HCT116 (cell line): ENCODE measurements at regions not wholly inside any gene's neighbourhood (a gene's known extent, or its start where the extent isn't known, plus 50 kb on each side); places are given as distances from the start of the nearest gene placed in this dataset.
A peak's percentile ranks its signal among the peaks of the same experiment; 100 is the strongest.

ENCODE experiments used
- ATAC-seq: fragments of 200-7000 bp; cut with Tn5 transposase; 2 replicates; pipeline ENCODE4 v1.9.1; 2020; ENCODE audit warnings: mild to moderate bottlenecking, moderate library complexity
- BruUV-seq: library from RNA; stranded (reverse); fragments of 400-500 nt; replicated peaks from 2 replicates; lab custom pipeline; 2021; lab: Mats Ljungman, UMichigan
- CTCF ChIA-PET: fragments of 300-600 bp; sonication (Branson Sonifier 250); formaldehyde crosslinking; loops from one replicate; lab custom pipeline; 2021; ENCODE audit warnings: antibody characterized with exemption; lab: Charles Lee
- POLR2A ChIA-PET: fragments of 300-600, 350-600 bp; sonication (Branson Sonifier 250); formaldehyde crosslinking; loops from one replicate; lab custom pipeline; 2021; ENCODE audit warnings: antibody characterized with exemption; lab: Charles Lee
- RAD21 ChIA-PET, 2 experiments: fragments of 300-600 bp; sonication (Branson Sonifier 250); formaldehyde crosslinking; loops; one replicate each; lab custom pipeline; 2023; ENCODE audit warnings: low total read pairs in 2 of 2; ENCODE audit not compliant: uncharacterized antibody in 2 of 2, unreplicated experiment in 2 of 2, low non-redundant PET in 1 of 2; lab: Charles Lee
- DNase-seq: peaks from one replicate; pipeline ENCODE4 v3.0.0-alpha.2; 2010; ENCODE audit warnings: low read depth, low spot score
- H2AFZ ChIP-seq: fragments of 200-600 bp; shearing (Covaris generic), sonication (generic); 2 replicates; pipeline ENCODE4 v1.6.1; 2017; ENCODE audit warnings: low read depth, mixed run types, mixed read lengths, antibody characterized with exemption, low read length; ENCODE audit not compliant: poor library complexity, severe bottlenecking
- H3K27ac ChIP-seq: 2 replicates; pipeline ENCODE4 v1.5.1; 2012; ENCODE audit warnings: low read depth, low read length
- H3K27me3 ChIP-seq: fragments of 200-600 bp; sonication (generic); 2 replicates; pipeline ENCODE4 v1.6.1; 2016; ENCODE audit warnings: mixed run types, low read length, mixed read lengths; ENCODE audit not compliant: insufficient read depth
- H3K36me3 ChIP-seq, 2 experiments: fragments of 200-500 bp in 1 of 2; fragments of 200-600 bp in 1 of 2; sonication (Bioruptor generic) in 1 of 2; sonication (generic) in 1 of 2; 2 replicates each; pipeline versions ENCODE4 v1.5.1 to v1.6.1; 2014 to 2016; ENCODE audit warnings: low read length in 2 of 2, inconsistent platforms in 1 of 2, mixed read lengths in 1 of 2, mixed run types in 1 of 2; ENCODE audit not compliant: insufficient read depth in 2 of 2, control insufficient read depth in 1 of 2
- H3K4me1 ChIP-seq, 2 experiments: fragments of 200-600 bp in 1 of 2; sonication (generic) in 1 of 2; 2 replicates each; pipeline versions ENCODE4 v1.5.1 to v1.6.1; 2012 to 2017; ENCODE audit warnings: low read length in 2 of 2, inconsistent platforms in 1 of 2, mild to moderate bottlenecking in 1 of 2, mixed read lengths in 1 of 2, mixed run types in 1 of 2, moderate library complexity in 1 of 2; ENCODE audit not compliant: insufficient read depth in 2 of 2, control insufficient read depth in 1 of 2
- H3K4me2 ChIP-seq: fragments of 200-600 bp; sonication (generic); 2 replicates; pipeline ENCODE4 v1.6.1; 2017; ENCODE audit warnings: mixed run types, low read length, mixed read lengths
- H3K4me3 ChIP-seq, 2 experiments: fragments of 200-600 bp in 1 of 2; sonication (generic) in 1 of 2; replicated peaks in 1 of 2; 2 replicates each; pipeline ENCODE4 v1.5.1; 2011 to 2016; ENCODE audit warnings: low read length in 2 of 2, control low read depth in 1 of 2, low read depth in 1 of 2, mild to moderate bottlenecking in 1 of 2, mixed read lengths in 1 of 2, mixed run types in 1 of 2
- H3K79me2 ChIP-seq: fragments of 200-600 bp; sonication (generic); 2 replicates; pipeline ENCODE4 v1.6.1; 2017; ENCODE audit warnings: mild to moderate bottlenecking, mixed run types, low read length, moderate library complexity, mixed read lengths; ENCODE audit not compliant: insufficient read depth
- H3K9ac ChIP-seq: fragments of 200-600 bp; sonication (generic); 2 replicates; pipeline ENCODE4 v1.6.1; 2016; ENCODE audit warnings: low read length, mixed read lengths
- H3K9me2 ChIP-seq: fragments of 200-600 bp; sonication (generic), shearing (Covaris generic); 2 replicates; pipeline ENCODE4 v1.6.1; 2017; ENCODE audit warnings: mixed run types, mild to moderate bottlenecking, moderate library complexity; ENCODE audit not compliant: insufficient read depth
- H3K9me3 ChIP-seq, 2 experiments: fragments of 200-500 bp in 1 of 2; fragments of 200-600 bp in 1 of 2; sonication (Bioruptor generic) in 1 of 2; sonication (generic) in 1 of 2; 2 replicates each; pipeline ENCODE4 v1.6.1; 2014 to 2017; ENCODE audit warnings: low read length in 2 of 2, mixed read lengths in 2 of 2, inconsistent platforms in 1 of 2, low read depth in 1 of 2, mild to moderate bottlenecking in 1 of 2, mixed run types in 1 of 2, moderate library complexity in 1 of 2; ENCODE audit not compliant: control insufficient read depth in 1 of 2, insufficient read depth in 1 of 2
- H4K20me1 ChIP-seq: fragments of 200-600 bp; sonication (generic), shearing (Covaris generic); 2 replicates; pipeline ENCODE4 v1.6.1; 2017; ENCODE audit warnings: mixed run types, mild to moderate bottlenecking, moderate library complexity; ENCODE audit not compliant: insufficient read depth
- ATF3 ChIP-seq: IDR thresholded peaks from 2 replicates; pipeline ENCODE4 v1.6.1; 2012
- FOSL1 ChIP-seq: IDR thresholded peaks from 2 replicates; pipeline ENCODE4 v1.6.1; 2012; ENCODE audit warnings: low read depth
- JUND ChIP-seq: IDR thresholded peaks from 2 replicates; pipeline ENCODE4 v1.6.1; 2012
- RAD21 ChIP-seq: IDR thresholded peaks from 2 replicates; pipeline ENCODE4 v1.6.1; 2012; ENCODE audit warnings: low read depth, mild to moderate bottlenecking
- REST ChIP-seq: IDR thresholded peaks from 2 replicates; pipeline ENCODE4 v1.6.1; 2012; ENCODE audit warnings: low read depth
- SP1 ChIP-seq: IDR thresholded peaks from 2 replicates; pipeline ENCODE4 v1.6.1; 2012; ENCODE audit warnings: low read depth
- SRF ChIP-seq: IDR thresholded peaks from 2 replicates; pipeline ENCODE4 v1.6.1; 2012; ENCODE audit warnings: low read depth
- TCF7L2 ChIP-seq: IDR thresholded peaks from 2 replicates; pipeline ENCODE4 v1.7.0; 2011; ENCODE audit warnings: borderline replicate concordance, inconsistent platforms; ENCODE audit not compliant: insufficient read depth, insufficient read length; ENCODE audit errors: extremely low read depth
- YY1 ChIP-seq: IDR thresholded peaks from 2 replicates; pipeline ENCODE4 v1.6.1; 2011; ENCODE audit warnings: low read length, low read depth, moderate library complexity, mild to moderate bottlenecking; ENCODE audit not compliant: insufficient replicate concordance; ENCODE audit errors: extremely low read depth
- intact Hi-C: fragments of 100-400 bp; cut with micrococcal nuclease; formaldehyde crosslinking; loops from 2 replicates; pipeline ENCODE4 v1.10.0; 2022

- no peak for TF ChIP-seq REST
- TF ChIP-seq ATF3: no peak
- TF ChIP-seq SP1: no peak
These were observed 673.8 kb downstream of the STIM2 start (continued) for GRCh38 chr4:27534488-27534887.

GRCh38 chr4:27568236-27568951, 707.8 kb downstream of the STIM2 start:
- DNase-seq (peak; percentile 28), ATAC-seq (peak; percentile 76)
- no peak overlapping the region for H3K27ac ChIP-seq
- H3K9ac ChIP-seq: no peak overlapping the region
- H3K4me2 ChIP-seq: peak overlapping the region; percentile 35; the same call in 1 of the 2 replicates
- peaks cover 0 to 11% of the 10 kb centered on the region in 2 experiments; a peak in 3 of 4 replicates for H3K4me1 ChIP-seq
- BruUV-seq: no TSS peak
- H3K9me2 ChIP-seq: no peaks in the 10 kb centered on the region
- ChIA-PET RAD21 (no interaction called here), CTCF (no interaction called here), POLR2A (no interaction called here)
- no peaks in the 10 kb centered on the region for H3K79me2 ChIP-seq
- no peaks in the 10 kb centered on the region for H4K20me1 ChIP-seq
- no peak overlapping the region for H3K4me3 ChIP-seq
- intact Hi-C loops: no loop called here
- H2AFZ ChIP-seq: no peak overlapping the region
- H3K9me3 ChIP-seq: no peaks in the 10 kb centered on the region
- no peaks in the 10 kb centered on the region for H3K36me3 ChIP-seq
- H3K27me3 ChIP-seq: no peaks in the 10 kb centered on the region
- TF ChIP-seq SRF (no peak), TCF7L2 (peak; percentile 37), JUND (peak; percentile 41; the same call in 1 of the 2 replicates), FOSL1 (0 out of 2 replicates have a peak, but pooled peaks have one; percentile 40), RAD21 (no peak), YY1 (no peak)
